K562 (cell line): ENCODE measurements at regions not wholly inside any gene's neighbourhood (a gene's known extent, or its start where the extent isn't known, plus 50 kb on each side); places are given as distances from the start of the nearest gene placed in this dataset.

ENCODE experiments used
- ATAC-seq: fragments of 200-7000 bp; cut with Tn5 transposase; 3 replicates; pipeline ENCODE4 v1.9.1; 2020; ENCODE audit warnings: moderate library complexity
- BruUV-seq: library from RNA; stranded (reverse); fragments of 400-500 nt; replicated peaks from 2 replicates; lab custom pipeline; 2021; lab: Mats Ljungman, UMichigan
- CTCF ChIA-PET: fragments of 300-600 bp; formaldehyde crosslinking; extraction: SDS; loops from one replicate; lab custom pipeline; 2021; ENCODE audit warnings: low intra/inter-chr PET ratio; lab: Yijun Ruan, JAX
- POLR2A ChIA-PET: fragments of 300-600, 350-650 bp; sonication (Branson Sonifier 250); formaldehyde crosslinking; extraction: SDS; loops from one replicate; lab custom pipeline; 2021; ENCODE audit warnings: antibody characterized with exemption, inconsistent platforms; lab: Yijun Ruan, JAX
- DNase-seq, 4 experiments: peaks; one replicate each; pipeline versions ENCODE4 v3.0.0 to v3.0.0-alpha.2; 2011 to 2018; ENCODE audit warnings: low spot score in 3 of 4, mixed read lengths in 3 of 4; ENCODE audit errors: extremely low read depth in 1 of 4
- FAIRE-seq: peaks from 2 replicates; lab custom pipeline; 2011; peaks lifted over from hg19 to GRCh38; lab: Jason Lieb, UNC
- H2AFZ ChIP-seq: 2 replicates; pipeline ENCODE4 v1.6.0; 2011; ENCODE audit warnings: low read depth, low read length, control low read depth, inconsistent platforms
- H3K27ac ChIP-seq: fragments of 200-600 bp; 3 replicates; pipeline ENCODE4 v1.8.0; 2011; ENCODE audit warnings: low read depth, mild to moderate bottlenecking, control low read depth, inconsistent platforms, low read length, moderate library complexity, mixed read lengths; ENCODE audit errors: extremely low read depth
- H3K27me3 ChIP-seq, 2 experiments: fragments of 300-600 bp in 1 of 2; 2 replicates in 1 of 2; 3 replicates in 1 of 2; pipeline versions ENCODE4 v1.6.0 to v1.8.0; 2011; ENCODE audit warnings: inconsistent platforms in 2 of 2, low read length in 2 of 2, mild to moderate bottlenecking in 1 of 2, mixed read lengths in 1 of 2, moderate library complexity in 1 of 2; ENCODE audit not compliant: control insufficient read depth in 2 of 2, insufficient read depth in 2 of 2
- H3K36me3 ChIP-seq: fragments of 300-600 bp; 3 replicates; pipeline ENCODE4 v1.8.0; 2011; ENCODE audit warnings: mild to moderate bottlenecking, low read length, inconsistent platforms; ENCODE audit not compliant: control insufficient read depth, insufficient read depth
- H3K4me1 ChIP-seq, 2 experiments: fragments of 200-600 bp in 1 of 2; replicated peaks in 1 of 2; 2 replicates in 1 of 2; 3 replicates in 1 of 2; pipeline versions ENCODE4 v1.5.1 to v1.8.0; 2011; ENCODE audit warnings: inconsistent platforms in 2 of 2, low read length in 2 of 2, mild to moderate bottlenecking in 1 of 2, mixed read lengths in 1 of 2, moderate library complexity in 1 of 2; ENCODE audit not compliant: control insufficient read depth in 2 of 2, insufficient read depth in 2 of 2
- H3K4me2 ChIP-seq: 2 replicates; pipeline ENCODE4 v1.6.1; 2011; ENCODE audit warnings: low read length, control low read depth, inconsistent platforms, mixed read lengths; ENCODE audit not compliant: insufficient read depth
- H3K4me3 ChIP-seq: fragments of 200-600 bp; sonication (generic), shearing (Covaris generic); 2 replicates; pipeline ENCODE4 v1.5.1; 2016; ENCODE audit warnings: control low read depth, inconsistent platforms
- H3K79me2 ChIP-seq: fragments of 200-600 bp; 3 replicates; pipeline ENCODE4 v1.8.0; 2011; ENCODE audit warnings: low read length, inconsistent platforms; ENCODE audit not compliant: control insufficient read depth, insufficient read depth
- H3K9ac ChIP-seq, 2 experiments: 2 replicates each; pipeline versions ENCODE4 v1.6.0 to v1.6.1; 2011; ENCODE audit warnings: low read depth in 2 of 2, low read length in 2 of 2, control low read depth in 1 of 2, inconsistent platforms in 1 of 2, mild to moderate bottlenecking in 1 of 2, mixed read lengths in 1 of 2; ENCODE audit not compliant: insufficient read depth in 1 of 2
- H3K9me1 ChIP-seq: one replicate; pipeline ENCODE4 v1.6.0; 2011; ENCODE audit warnings: inconsistent platforms, mild to moderate bottlenecking, low read length, moderate library complexity; ENCODE audit not compliant: control insufficient read depth, insufficient read depth
- H3K9me3 ChIP-seq: replicated peaks from 2 replicates; pipeline ENCODE4 v1.5.1; 2011; ENCODE audit warnings: low read depth, low read length, inconsistent platforms; ENCODE audit not compliant: control insufficient read depth, insufficient read depth
- H4K20me1 ChIP-seq: replicated peaks from 2 replicates; pipeline ENCODE4 v1.6.1; 2011; ENCODE audit warnings: low read length, inconsistent platforms, mixed read lengths; ENCODE audit not compliant: control insufficient read depth, insufficient read depth
- FOXM1 ChIP-seq, 2 experiments: fragments of 450-650 bp in 1 of 2; sonication (generic) in 1 of 2; formaldehyde crosslinking in 1 of 2; IDR thresholded peaks; 2 replicates each; pipeline versions ENCODE4 v1.6.1 to v1.9.0; 2017 to 2022; ENCODE audit warnings: low read depth in 2 of 2, mild to moderate bottlenecking in 2 of 2, missing genetic modification reagents in 1 of 2, moderate library complexity in 1 of 2
- POLR2AphosphoS2 ChIP-seq: IDR thresholded peaks from 2 replicates; pipeline ENCODE4 v1.6.1; 2012; ENCODE audit warnings: low read length, improper control_type of control experiment
- RBBP5 ChIP-seq: fragments of 200-600 bp; sonication (generic); IDR thresholded peaks from 2 replicates; pipeline ENCODE4 v1.6.1; 2012; ENCODE audit warnings: borderline replicate concordance, mild to moderate bottlenecking, low read length, control low read depth, inconsistent platforms; ENCODE audit not compliant: insufficient read depth, poor library complexity, severe bottlenecking
- SFPQ ChIP-seq: fragments of 200-400 bp; formaldehyde crosslinking; IDR thresholded peaks from 2 replicates; pipeline ENCODE4 v1.6.1; 2017; ENCODE audit warnings: mild to moderate bottlenecking, low read depth, low read length, moderate library complexity
- ZBTB43 ChIP-seq: sonication (generic); formaldehyde crosslinking; IDR thresholded peaks from 2 replicates; pipeline ENCODE4 v1.8.0; 2023; ENCODE audit warnings: mild to moderate bottlenecking, missing genetic modification reagents
- ZNF408 ChIP-seq: fragments of 250-450 bp; sonication (Bioruptor Pico); IDR thresholded peaks from 2 replicates; pipeline ENCODE4 v1.4.0; 2020; ENCODE audit warnings: low read depth, mild to moderate bottlenecking, moderate library complexity
- WGBS: fragments of 100-300 bp; shearing (Covaris generic); methylation state at CpG from one replicate; pipeline ENCODE4 v1.1.6; 2016; ENCODE audit warnings: low coverage, mixed read lengths; ENCODE audit not compliant: insufficient coverage; ENCODE audit errors: missing lambda C conversion rate; 5-methylcytosine and 5-hydroxymethylcytosine counted together
- in situ Hi-C: fragments of 300-500 bp; cut with MboI; formaldehyde crosslinking; loops from 4 replicates; pipeline ENCODE4 v1.15.0; 2018; ENCODE audit warnings: inconsistent platforms, mixed read lengths
- intact Hi-C: fragments of 100-400 bp; cut with micrococcal nuclease; formaldehyde crosslinking; loops from 2 replicates; pipeline ENCODE4 v1.14.2; 2022

- Histone ChIP-seq H3K36me3 (no peaks in the 10 kb centered on the region), H2AFZ (no peak overlapping the region), H3K4me1 (no peaks in the 10 kb centered on the region), H4K20me1 (no peaks in the 10 kb centered on the region), H3K27ac (no peak overlapping the region), H3K9ac (no peak overlapping the region), H3K4me3 (no peak overlapping the region), H3K79me2 (no peaks in the 10 kb centered on the region), H3K27me3 (no peaks in the 10 kb centered on the region), H3K9me1 (no peaks in the 10 kb centered on the region), H3K4me2 (no peak overlapping the region), H3K9me3 (no peaks in the 10 kb centered on the region)
- WGBS: 1% methylated on average over 15 of the region's 19 CpGs
- ATAC-seq: no peak
- intact Hi-C loops (no loop called here), in situ Hi-C loops (no loop called here)
- TF ChIP-seq ZNF408 (CRISPR knock-in tag): no peak
- TF ChIP-seq RBBP5: no peak
- TF ChIP-seq SFPQ: no peak
- TF ChIP-seq FOXM1 (IDR thresholded peaks at IDR 0.05; ENCODE audit: low read depth): no peak
- no peak for TF ChIP-seq FOXM1 (CRISPR knock-in tag; IDR thresholded peaks at IDR 0.05; ENCODE audit: low read depth)
- no peak for TF ChIP-seq POLR2AphosphoS2
- no peak for TF ChIP-seq ZBTB43 (CRISPR knock-in tag)
- DNase-seq: no peak
- no peak for FAIRE-seq
- POLR2A ChIA-PET: no interaction called here
- CTCF ChIA-PET: no interaction called here
- BruUV-seq: no TSS peak
Observed at GRCh38 chr5:174901336-174901735, 177.0 kb downstream of the MSX2 start.
